Stomach smooth muscle (tissue), 2 donors: ENCODE measurements at regions not wholly inside any gene's neighbourhood (a gene's known extent, or its start where the extent isn't known, plus 50 kb on each side); places are given as distances from the start of the nearest gene placed in this dataset.

Experiments
- H3K27ac ChIP-seq: one replicate; pipeline ENCODE4 v1.7.0; 2013; ENCODE audit warnings: mild to moderate bottlenecking, low read length, inconsistent platforms
- H3K27me3 ChIP-seq, 2 donors: one replicate each; pipeline ENCODE4 v1.7.0; 2013; ENCODE audit warnings: low read length in 2 of 2; ENCODE audit not compliant: insufficient read depth in 2 of 2, control insufficient read depth in 1 of 2
- H3K36me3 ChIP-seq, 2 donors: one replicate each; pipeline ENCODE4 v1.7.0; 2013; ENCODE audit warnings: low read length in 2 of 2; ENCODE audit not compliant: control insufficient read depth in 2 of 2, insufficient read depth in 2 of 2
- H3K4me1 ChIP-seq: one replicate; pipeline ENCODE4 v1.7.0; 2013; ENCODE audit warnings: low read length; ENCODE audit not compliant: control insufficient read depth, insufficient read depth
- H3K4me3 ChIP-seq, 2 donors: one replicate each; pipeline ENCODE4 v1.7.0; 2013; ENCODE audit warnings: low read length in 2 of 2
- H3K9ac ChIP-seq, 2 donors: one replicate each; pipeline ENCODE4 v1.7.0; 2013; ENCODE audit warnings: low read length in 2 of 2, mild to moderate bottlenecking in 1 of 2
- H3K9me3 ChIP-seq, 2 donors: one replicate each; pipeline ENCODE4 v1.7.0; 2013; ENCODE audit warnings: low read length in 2 of 2; ENCODE audit not compliant: control insufficient read depth in 2 of 2
- donor health status: healthy.
- donor health status: Pancreatic carcinoma.

- Histone ChIP-seq H3K9ac (no peak overlapping the region), H3K4me3 (no peak overlapping the region), H3K36me3 (no peaks in the 10 kb centered on the region), H3K27me3 (no peaks in the 10 kb centered on the region), H3K9me3 (no peaks in the 10 kb centered on the region), H3K27ac (no peak overlapping the region), H3K4me1 (no peaks in the 10 kb centered on the region)
Observed at GRCh38 chrX:96425200-96425599, 259.4 kb upstream of the DIAPH2 start.

- Histone ChIP-seq H3K9ac (no peak overlapping the region), H3K9me3 (no peaks in the 10 kb centered on the region), H3K36me3 (no peaks in the 10 kb centered on the region), H3K4me3 (no peak overlapping the region), H3K27ac (no peak overlapping the region), H3K4me1 (peaks cover 2% of the 10 kb centered on the region), H3K27me3 (no peaks in the 10 kb centered on the region)
Observed at GRCh38 chrX:96430756-96431455, 253.7 kb upstream of the DIAPH2 start.

GRCh38 chrX:96432647-96433046 lies 252.0 kb upstream of the DIAPH2 start:
- H3K9me3 ChIP-seq, result no peaks in the 10 kb centered on the region
- H3K27ac ChIP-seq, result no peak overlapping the region
- peaks cover 2% of the 10 kb centered on the region for H3K4me1 ChIP-seq
- no peaks in the 10 kb centered on the region for H3K36me3 ChIP-seq
- no peak overlapping the region for H3K4me3 ChIP-seq
- H3K27me3 ChIP-seq, result no peaks in the 10 kb centered on the region
- H3K9ac ChIP-seq, result no peak overlapping the region

GRCh38 chrX:96433409-96434077 lies 251.1 kb upstream of the DIAPH2 start:
- no peak overlapping the region for H3K27ac ChIP-seq
- H3K9ac ChIP-seq, result no peak overlapping the region
- no peaks in the 10 kb centered on the region for H3K36me3 ChIP-seq
- H3K4me3 ChIP-seq, result no peak overlapping the region
- no peaks in the 10 kb centered on the region for H3K9me3 ChIP-seq
- H3K27me3 ChIP-seq, result no peaks in the 10 kb centered on the region
- H3K4me1 ChIP-seq, result peaks cover 2% of the 10 kb centered on the region

- Histone ChIP-seq H3K9me3 (no peaks in the 10 kb centered on the region), H3K4me1 (peaks cover 2% of the 10 kb centered on the region), H3K27me3 (no peaks in the 10 kb centered on the region), H3K27ac (no peak overlapping the region), H3K4me3 (no peak overlapping the region), H3K9ac (no peak overlapping the region), H3K36me3 (no peaks in the 10 kb centered on the region)
Observed at GRCh38 chrX:96435378-96436035, 249.1 kb upstream of the DIAPH2 start.

- Histone ChIP-seq H3K9ac (no peak overlapping the region), H3K9me3 (no peaks in the 10 kb centered on the region), H3K36me3 (no peaks in the 10 kb centered on the region), H3K27ac (no peak overlapping the region), H3K4me3 (no peak overlapping the region), H3K4me1 (peaks cover 2% of the 10 kb centered on the region), H3K27me3 (no peaks in the 10 kb centered on the region)
Observed at GRCh38 chrX:96436105-96436504, 248.5 kb upstream of the DIAPH2 start.

GRCh38 chrX:96438803-96439202 lies 245.8 kb upstream of the DIAPH2 start:
- Histone ChIP-seq H3K9me3 (no peaks in the 10 kb centered on the region), H3K27me3 (no peaks in the 10 kb centered on the region), H3K4me1 (peaks cover under 1% of the 10 kb centered on the region), H3K36me3 (no peaks in the 10 kb centered on the region), H3K9ac (no peak overlapping the region), H3K27ac (no peak overlapping the region), H3K4me3 (no peak overlapping the region)

GRCh38 chrX:96440941-96441340 lies 243.7 kb upstream of the DIAPH2 start:
- H3K4me3 ChIP-seq, result no peak overlapping the region
- H3K9me3 ChIP-seq, result no peaks in the 10 kb centered on the region
- H3K36me3 ChIP-seq, result no peaks in the 10 kb centered on the region
- no peak overlapping the region for H3K9ac ChIP-seq
- no peaks in the 10 kb centered on the region for H3K27me3 ChIP-seq
- H3K4me1 ChIP-seq, result no peaks in the 10 kb centered on the region
- H3K27ac ChIP-seq, result no peak overlapping the region

- Histone ChIP-seq H3K27ac (no peak overlapping the region), H3K9ac (no peak overlapping the region), H3K4me3 (no peak overlapping the region), H3K36me3 (no peaks in the 10 kb centered on the region), H3K9me3 (no peaks in the 10 kb centered on the region), H3K27me3 (no peaks in the 10 kb centered on the region), H3K4me1 (no peaks in the 10 kb centered on the region)
Observed at GRCh38 chrX:96445531-96446065, 239.0 kb upstream of the DIAPH2 start.

- Histone ChIP-seq H3K4me3 (no peak overlapping the region), H3K27me3 (no peaks in the 10 kb centered on the region), H3K27ac (no peak overlapping the region), H3K9me3 (no peaks in the 10 kb centered on the region), H3K4me1 (no peaks in the 10 kb centered on the region), H3K9ac (no peak overlapping the region), H3K36me3 (no peaks in the 10 kb centered on the region)
Observed at GRCh38 chrX:96446524-96446923, 238.1 kb upstream of the DIAPH2 start.
